HG02759 (cell line): ENCODE measurements at regions not wholly inside any gene's neighbourhood (a gene's known extent, or its start where the extent isn't known, plus 50 kb on each side); places are given as distances from the start of the nearest gene placed in this dataset.

Experiments
- ATAC-seq: cut with Tn5 transposase; IDR thresholded peaks from one replicate; pipeline ENCODE4 v1.9.1; 2021; ENCODE audit warnings: mild to moderate bottlenecking, moderate library complexity; ENCODE audit not compliant: unreplicated experiment

- ATAC-seq, result no peak
Observed at GRCh38 chr3:72380711-72381493, 467.3 kb downstream of the SHQ1 start.

- ATAC-seq, result no peak
Observed at GRCh38 chr3:72380193-72380592, 468.1 kb downstream of the SHQ1 start.

- no peak for ATAC-seq
Observed at GRCh38 chr3:72379500-72380187, 468.6 kb downstream of the SHQ1 start.

- no peak for ATAC-seq
Observed at GRCh38 chr3:72378287-72378686, 470.0 kb downstream of the SHQ1 start.

- no peak for ATAC-seq
Observed at GRCh38 chr3:72376956-72377710, 471.1 kb downstream of the SHQ1 start.

- peak; percentile 55 for ATAC-seq
Observed at GRCh38 chr3:72375237-72376076, 472.8 kb downstream of the SHQ1 start.

- no peak for ATAC-seq
Observed at GRCh38 chr3:72373139-72373538, 475.1 kb downstream of the SHQ1 start.

GRCh38 chr3:72372161-72372560, 476.1 kb downstream of the SHQ1 start:
- ATAC-seq, result no peak

- no peak for ATAC-seq
Observed at GRCh38 chr3:72371431-72371830, 476.8 kb downstream of the SHQ1 start.

- ATAC-seq, result no peak
Observed at GRCh38 chr3:72370947-72371346, 477.3 kb downstream of the SHQ1 start.

- ATAC-seq, result no peak
Observed at GRCh38 chr3:72369681-72370080, 478.6 kb downstream of the SHQ1 start.

GRCh38 chr3:72368331-72368975, 479.8 kb downstream of the SHQ1 start:
- ATAC-seq, result no peak

GRCh38 chr3:72361990-72362389, 486.3 kb downstream of the SHQ1 start:
- no peak for ATAC-seq

GRCh38 chr3:72359743-72360142, 488.5 kb downstream of the SHQ1 start:
- no peak for ATAC-seq

GRCh38 chr3:72355168-72355567, 493.1 kb downstream of the SHQ1 start:
- ATAC-seq, result no peak

- no peak for ATAC-seq
Observed at GRCh38 chr3:72354486-72354885, 493.8 kb downstream of the SHQ1 start.

- no peak for ATAC-seq
Observed at GRCh38 chr3:72353236-72354128, 494.8 kb downstream of the SHQ1 start.

- no peak for ATAC-seq
Observed at GRCh38 chr3:72352176-72352575, 496.1 kb downstream of the SHQ1 start.

- ATAC-seq, result no peak
Observed at GRCh38 chr3:72351536-72351935, 496.7 kb downstream of the SHQ1 start.
